Common myeloid progenitor, CD34-positive (primary cell): ENCODE measurements at regions not wholly inside any gene's neighbourhood (a gene's known extent, or its start where the extent isn't known, plus 50 kb on each side); places are given as distances from the start of the nearest gene placed in this dataset.

Experiments
- CTCF ChIA-PET: fragments of 350-600 bp; sonication (Branson Sonifier 250); formaldehyde crosslinking; loops from one replicate; lab custom pipeline; 2021; ENCODE audit warnings: antibody characterized with exemption; lab: Charles Lee
- POLR2A ChIA-PET: fragments of 350-600 bp; sonication (Branson Sonifier 250); formaldehyde crosslinking; loops from one replicate; lab custom pipeline; 2021; ENCODE audit warnings: antibody characterized with exemption; lab: Charles Lee
- DNase-seq, 3 donors: peaks; one replicate each; pipeline versions ENCODE4 v3.0.0 to v3.0.0-alpha.2; 2013
- H3K27ac ChIP-seq, 2 experiments: 1 replicate in 1 of 2; 2 replicates in 1 of 2; pipeline ENCODE4 v1.7.0; 2013; ENCODE audit warnings: inconsistent platforms in 2 of 2, low read length in 2 of 2, mild to moderate bottlenecking in 2 of 2, low read depth in 1 of 2, moderate library complexity in 1 of 2; ENCODE audit not compliant: severe bottlenecking in 2 of 2, insufficient read depth in 1 of 2, poor library complexity in 1 of 2
- H3K27me3 ChIP-seq, 5 experiments: replicated peaks in 2 of 5; 1 replicate in 3 of 5; 2 replicates in 2 of 5; pipeline versions ENCODE4 v1.6.1 to v1.7.0; 2013; ENCODE audit warnings: low read length in 4 of 5, mild to moderate bottlenecking in 2 of 5, moderate library complexity in 2 of 5, inconsistent platforms in 1 of 5; ENCODE audit not compliant: insufficient read depth in 5 of 5, control insufficient read depth in 4 of 5
- H3K36me3 ChIP-seq, 4 experiments: 1 replicate in 2 of 4; 2 replicates in 2 of 4; pipeline versions ENCODE4 v1.6.1 to v1.7.0; 2013; ENCODE audit warnings: low read length in 3 of 4, control low read depth in 1 of 4, mild to moderate bottlenecking in 1 of 4; ENCODE audit not compliant: control insufficient read depth in 4 of 4, insufficient read depth in 4 of 4
- H3K4me1 ChIP-seq, 4 experiments: 1 replicate in 3 of 4; 2 replicates in 1 of 4; pipeline versions ENCODE4 v1.6.1 to v1.7.1; 2013; ENCODE audit warnings: low read length in 3 of 4, mild to moderate bottlenecking in 3 of 4, control low read depth in 1 of 4, inconsistent platforms in 1 of 4, moderate library complexity in 1 of 4; ENCODE audit not compliant: control insufficient read depth in 4 of 4, insufficient read depth in 4 of 4; ENCODE audit errors: control extremely low read depth in 1 of 4
- H3K4me3 ChIP-seq, 7 experiments: 1 replicate in 4 of 7; 2 replicates in 3 of 7; pipeline versions ENCODE4 v1.5.1 to v1.7.0; 2013; ENCODE audit warnings: mild to moderate bottlenecking in 7 of 7, low read length in 6 of 7, moderate library complexity in 6 of 7, inconsistent platforms in 2 of 7, low read depth in 2 of 7, control low read depth in 1 of 7; ENCODE audit not compliant: insufficient read depth in 4 of 7, control insufficient read depth in 1 of 7; ENCODE audit errors: extremely low read depth in 1 of 7
- H3K9me3 ChIP-seq, 5 experiments: 1 replicate in 4 of 5; 2 replicates in 1 of 5; pipeline versions ENCODE4 v1.6.1 to v1.7.1; 2013; ENCODE audit warnings: low read length in 4 of 5, mild to moderate bottlenecking in 2 of 5, inconsistent platforms in 1 of 5, low read depth in 1 of 5, moderate library complexity in 1 of 5; ENCODE audit not compliant: control insufficient read depth in 4 of 5, insufficient read depth in 2 of 5; ENCODE audit errors: control extremely low read depth in 1 of 5
- WGBS: methylation state at CpG from one replicate; pipeline ENCODE4 v1.1.5; 2013; ENCODE audit not compliant: insufficient coverage; 5-methylcytosine and 5-hydroxymethylcytosine counted together

DNA sequence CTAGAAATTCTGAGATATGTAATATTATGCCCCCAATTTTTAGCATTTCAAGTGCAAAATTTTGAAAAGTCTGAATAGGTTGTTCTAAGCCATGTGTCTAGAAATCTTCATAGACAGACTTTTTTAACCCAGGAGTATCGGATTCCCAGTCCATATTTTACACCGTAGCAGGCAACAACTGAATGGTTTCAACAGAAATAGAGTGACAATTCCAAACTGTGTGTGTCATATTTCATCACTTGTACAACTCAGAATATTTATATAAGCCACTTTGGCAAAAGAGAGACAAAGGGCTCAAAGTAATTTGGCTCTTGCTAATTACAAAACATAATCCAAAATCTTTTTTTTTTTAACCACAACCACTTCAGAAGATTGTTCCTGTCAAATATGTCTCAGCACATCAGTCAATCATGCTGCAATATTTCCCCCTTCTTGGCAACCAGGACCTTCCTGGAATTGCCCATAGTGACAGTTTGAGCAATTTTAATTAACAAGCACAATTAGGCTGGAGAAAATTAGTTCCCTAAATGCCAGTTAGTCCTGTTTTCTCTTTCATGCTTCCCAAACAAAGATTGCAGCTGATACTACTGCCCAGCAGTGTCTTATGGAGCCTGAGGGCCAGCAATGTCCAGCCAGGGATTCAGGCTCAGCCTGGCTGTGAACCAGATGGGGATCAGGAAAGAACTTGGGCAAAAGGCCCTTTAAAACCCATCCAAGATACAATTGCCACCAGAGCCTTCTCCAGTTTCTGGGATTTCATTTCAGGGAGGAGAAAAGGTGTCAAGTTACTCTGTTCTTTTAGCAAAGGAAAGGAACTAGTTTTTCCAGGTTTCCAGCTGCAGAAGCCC lies 533.3 kb upstream of the GHITM start:
- no peaks in the 10 kb centered on the region for H3K27me3 ChIP-seq
- ChIA-PET CTCF (no interaction called here), POLR2A (no interaction called here)
- H3K36me3 ChIP-seq = no peaks in the 10 kb centered on the region
- no peak overlapping the region for H3K4me3 ChIP-seq
- H3K4me1 ChIP-seq = no peaks in the 10 kb centered on the region
- no peak for DNase-seq
- 95% methylated on average over 2 of the region's 2 CpGs for WGBS
- H3K9me3 ChIP-seq = no peaks in the 10 kb centered on the region
- no peak overlapping the region for H3K27ac ChIP-seq

DNA sequence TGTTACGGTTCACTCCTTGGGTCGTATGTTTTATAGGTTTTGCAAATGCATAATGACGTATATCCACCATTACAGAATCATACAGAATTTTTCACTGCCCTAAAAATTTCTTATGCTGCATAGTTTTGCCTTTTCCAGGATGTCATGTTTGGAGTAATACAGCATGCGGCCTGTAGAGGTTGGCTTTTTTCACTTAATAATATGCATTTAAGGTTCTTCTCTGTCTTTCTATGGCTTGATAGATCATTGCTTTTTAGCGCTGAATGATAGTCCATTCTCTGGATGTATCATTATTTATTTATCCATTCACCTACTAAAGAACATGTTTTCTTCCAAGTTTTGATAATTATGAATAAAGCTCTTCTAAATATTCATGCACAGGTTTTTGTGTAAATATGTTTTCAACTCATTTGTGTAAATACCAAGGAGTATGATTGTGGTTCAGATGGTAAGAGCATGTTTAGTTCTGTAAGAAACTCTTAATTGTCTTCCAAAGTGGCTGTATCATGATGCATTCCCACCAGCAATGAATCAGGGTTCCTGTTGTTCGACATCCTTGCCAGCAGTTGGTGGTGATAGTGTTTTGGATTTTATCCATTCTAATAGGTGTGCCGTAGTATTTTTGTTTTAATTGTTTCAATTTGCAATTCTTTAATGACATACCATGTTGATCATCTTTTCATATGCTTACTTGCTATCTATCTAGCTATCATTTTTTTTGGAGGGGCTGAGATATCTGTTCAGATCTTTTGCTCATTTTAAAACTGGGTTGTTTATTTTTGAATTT lies 531.2 kb upstream of the GHITM start:
- H3K36me3 ChIP-seq = no peaks in the 10 kb centered on the region
- no peak overlapping the region for H3K27ac ChIP-seq
- POLR2A ChIA-PET = no interaction called here
- no peaks in the 10 kb centered on the region for H3K27me3 ChIP-seq
- CTCF ChIA-PET = no interaction called here
- no CpG with 5 or more reads among the region's 7 CpGs for WGBS
- H3K9me3 ChIP-seq = no peaks in the 10 kb centered on the region
- no peaks in the 10 kb centered on the region for H3K4me1 ChIP-seq
- no peak overlapping the region for H3K4me3 ChIP-seq
- DNase-seq = no peak

DNA sequence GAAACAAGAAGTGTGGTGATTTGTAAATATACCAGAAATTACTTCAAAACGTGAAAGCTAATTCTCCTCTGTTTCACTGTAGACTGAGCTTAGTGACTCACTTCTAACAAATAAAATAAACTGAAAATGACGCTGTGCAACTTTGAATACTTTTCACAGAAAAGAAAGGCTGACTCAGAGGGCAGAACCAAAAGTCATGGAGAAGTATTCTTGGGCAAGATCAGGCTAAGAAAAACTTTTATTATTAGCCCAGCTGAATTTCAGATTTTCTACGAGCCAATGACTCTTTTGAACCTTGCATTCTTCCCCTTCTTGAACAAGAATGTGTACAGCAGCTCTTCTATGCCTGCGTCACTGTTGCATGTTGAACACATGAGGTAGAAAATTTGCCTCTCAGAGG lies 527.3 kb upstream of the GHITM start:
- Histone ChIP-seq H3K27me3 (no peaks in the 10 kb centered on the region), H3K27ac (no peak overlapping the region), H3K9me3 (no peaks in the 10 kb centered on the region), H3K4me1 (no peaks in the 10 kb centered on the region), H3K36me3 (no peaks in the 10 kb centered on the region), H3K4me3 (no peak overlapping the region)
- WGBS = 100% methylated on average over 2 of the region's 4 CpGs
- ChIA-PET CTCF (no interaction called here), POLR2A (no interaction called here)
- DNase-seq = no peak

DNA sequence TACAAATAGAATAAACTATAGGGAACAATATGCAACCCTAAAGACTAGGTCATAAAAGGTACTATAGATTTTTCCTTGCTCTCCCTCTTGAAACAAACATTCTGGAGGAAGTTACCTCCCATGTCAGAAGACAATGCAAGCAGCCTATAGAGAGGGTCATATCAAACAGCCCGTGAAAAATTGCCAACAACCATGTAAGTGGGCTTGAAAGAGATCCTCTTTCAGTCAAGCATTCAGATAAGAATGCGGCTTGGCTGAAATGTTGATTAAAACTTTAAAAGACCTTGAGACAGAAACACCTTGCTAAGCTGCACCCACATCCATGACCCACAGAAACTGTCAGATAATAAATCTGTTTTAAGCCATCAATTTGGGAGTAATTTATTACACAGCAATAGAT lies 526.6 kb upstream of the GHITM start:
- POLR2A ChIA-PET = no interaction called here
- CTCF ChIA-PET = no interaction called here
- H3K27ac ChIP-seq = no peak overlapping the region
- no peak for DNase-seq
- H3K9me3 ChIP-seq = no peaks in the 10 kb centered on the region
- 75% methylated on average over 1 of the region's 2 CpGs for WGBS
- no peaks in the 10 kb centered on the region for H3K4me1 ChIP-seq
- no peaks in the 10 kb centered on the region for H3K27me3 ChIP-seq
- H3K36me3 ChIP-seq = no peaks in the 10 kb centered on the region
- no peak overlapping the region for H3K4me3 ChIP-seq

DNA sequence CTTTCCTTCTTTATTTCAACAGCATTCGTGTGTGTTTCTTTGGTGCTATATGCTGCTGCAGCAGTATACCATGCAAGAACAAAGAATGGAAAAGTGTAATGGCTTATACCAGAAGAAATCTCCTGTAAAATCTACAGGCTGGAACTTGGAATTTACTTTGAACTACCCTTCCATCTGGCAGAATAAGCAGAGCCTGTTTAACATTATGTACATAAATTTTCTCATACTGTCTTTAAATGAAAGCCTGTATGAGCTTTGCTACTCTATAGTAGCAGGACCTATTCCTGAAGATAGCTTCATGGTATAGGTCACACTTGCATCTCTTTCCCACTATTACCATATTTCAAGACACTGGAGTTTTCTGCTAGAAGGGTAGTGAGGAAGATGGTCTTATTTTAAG lies 522.1 kb upstream of the GHITM start:
- POLR2A ChIA-PET = no interaction called here

DNA sequence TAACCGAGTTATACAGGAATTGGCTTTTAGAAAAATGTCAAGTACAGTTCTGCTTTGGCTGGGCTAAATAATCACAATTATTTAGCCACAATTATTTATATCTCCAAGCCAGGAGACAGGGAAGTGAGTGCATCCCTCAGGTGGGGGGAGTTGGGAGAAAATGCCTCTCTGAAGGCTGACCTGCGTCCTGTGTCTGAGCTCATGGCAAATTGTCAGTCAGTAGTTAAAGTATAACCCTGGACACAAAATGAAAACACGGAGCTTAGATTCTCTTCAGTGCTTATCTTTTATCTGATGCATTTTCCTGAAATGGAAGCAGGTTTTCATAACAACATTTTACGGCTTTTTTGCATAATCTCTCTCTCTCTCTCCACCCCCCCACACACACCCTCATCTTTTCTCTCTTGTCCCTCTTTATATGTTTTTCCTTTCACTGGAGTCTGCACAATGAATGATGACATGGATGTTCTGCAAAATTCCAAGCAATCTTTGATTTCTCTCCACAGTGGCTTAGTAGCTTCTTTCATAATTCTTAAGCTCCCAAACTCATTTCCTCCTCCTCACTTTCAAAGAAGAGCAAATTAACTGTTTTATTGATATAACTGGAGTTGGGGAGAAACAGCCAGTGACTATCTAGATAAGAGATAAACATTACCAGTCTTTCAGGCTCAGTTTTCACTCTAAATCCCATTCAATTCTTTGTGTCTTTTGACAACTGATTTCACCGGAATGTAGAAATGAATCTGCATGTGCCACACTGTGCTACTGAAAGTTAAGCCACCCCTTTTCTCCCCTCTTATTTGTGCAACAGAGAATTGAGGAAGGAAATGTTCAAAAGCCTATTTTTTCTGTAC lies 521.4 kb upstream of the GHITM start:
- no peak for DNase-seq
- ChIA-PET CTCF (no interaction called here), POLR2A (no interaction called here)
- Histone ChIP-seq H3K4me3 (no peak overlapping the region), H3K9me3 (peaks cover 0 to 2% (median 0%) of the 10 kb centered on the region in 5 experiments), H3K4me1 (no peaks in the 10 kb centered on the region), H3K27ac (no peak overlapping the region), H3K36me3 (no peaks in the 10 kb centered on the region), H3K27me3 (no peaks in the 10 kb centered on the region)
- 44% methylated on average over 3 of the region's 5 CpGs for whole genome bisulfite sequencing

More for the DNA sequence above, 522.1 kb upstream of the GHITM start:
- CTCF ChIA-PET = no interaction called here
- no peaks in the 10 kb centered on the region for H3K4me1 ChIP-seq
- H3K27me3 ChIP-seq = no peaks in the 10 kb centered on the region
- no peak overlapping the region for H3K4me3 ChIP-seq
- no CpG with 5 or more reads among the region's 1 CpG for WGBS
- peaks cover 0 to 2% (median 0%) of the 10 kb centered on the region in 5 experiments for H3K9me3 ChIP-seq
- no peaks in the 10 kb centered on the region for H3K36me3 ChIP-seq
- H3K27ac ChIP-seq = no peak overlapping the region
- DNase-seq = no peak
